PFSK-1 (cell line): ENCODE measurements at regions not wholly inside any gene's neighbourhood (a gene's known extent, or its start where the extent isn't known, plus 50 kb on each side); places are given as distances from the start of the nearest gene placed in this dataset.

Experiments used
- FOXP2 ChIP-seq: optimal IDR thresholded peaks from 2 replicates; pipeline ENCODE3; 2011; ENCODE audit warnings: borderline replicate concordance, control low read depth, inconsistent platforms; ENCODE audit not compliant: insufficient read depth; ENCODE audit errors: extremely low read length, extremely low read depth
- POLR2AphosphoS5 ChIP-seq: IDR thresholded peaks from 2 replicates; pipeline ENCODE4 v1.6.1; 2012; ENCODE audit warnings: low read depth, mild to moderate bottlenecking, control low read depth, low read length, moderate library complexity
- SIN3A ChIP-seq: IDR thresholded peaks from 2 replicates; pipeline ENCODE4 v1.6.1; 2012; ENCODE audit warnings: mild to moderate bottlenecking, low read length, moderate library complexity, borderline replicate concordance; ENCODE audit not compliant: insufficient read depth
- TAF1 ChIP-seq: IDR thresholded peaks from 2 replicates; pipeline ENCODE4 v1.6.1; 2012; ENCODE audit warnings: low read length, control low read depth, borderline replicate concordance; ENCODE audit not compliant: insufficient read depth
- TF ChIP-seq, protein P1 (sequence below), 2 experiments: IDR thresholded peaks; 2 replicates each; pipeline versions ENCODE4 v1.6.1 to v1.8.0; 2011 to 2012; ENCODE audit warnings: low read depth in 2 of 2, low read length in 2 of 2, control low read depth in 1 of 2, inconsistent platforms in 1 of 2, mild to moderate bottlenecking in 1 of 2, moderate library complexity in 1 of 2; ENCODE audit not compliant: insufficient read depth in 1 of 2

DNA sequence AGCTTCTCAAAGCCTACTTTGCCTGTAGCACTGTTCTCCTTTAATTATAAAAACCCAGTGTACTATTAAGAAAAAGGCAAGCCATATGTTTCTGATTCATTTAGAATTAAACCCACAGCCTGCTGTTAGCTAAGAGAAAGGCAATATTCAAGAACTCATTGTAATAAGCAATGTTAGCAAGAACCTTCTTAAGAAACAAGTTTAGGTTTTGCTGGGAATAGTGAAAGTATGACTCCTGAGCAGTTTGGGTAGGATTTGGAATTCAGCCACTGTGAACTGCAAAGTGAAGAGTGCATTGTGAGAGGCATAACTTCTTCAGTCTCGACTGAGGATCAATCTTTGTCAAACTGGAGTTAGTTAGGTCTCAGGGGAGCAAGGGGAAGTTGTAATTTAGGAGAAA, 206.5 kb upstream of the NT5C1B start:
- no peak for TF ChIP-seq POLR2AphosphoS5
- TF ChIP-seq, protein P1, sequence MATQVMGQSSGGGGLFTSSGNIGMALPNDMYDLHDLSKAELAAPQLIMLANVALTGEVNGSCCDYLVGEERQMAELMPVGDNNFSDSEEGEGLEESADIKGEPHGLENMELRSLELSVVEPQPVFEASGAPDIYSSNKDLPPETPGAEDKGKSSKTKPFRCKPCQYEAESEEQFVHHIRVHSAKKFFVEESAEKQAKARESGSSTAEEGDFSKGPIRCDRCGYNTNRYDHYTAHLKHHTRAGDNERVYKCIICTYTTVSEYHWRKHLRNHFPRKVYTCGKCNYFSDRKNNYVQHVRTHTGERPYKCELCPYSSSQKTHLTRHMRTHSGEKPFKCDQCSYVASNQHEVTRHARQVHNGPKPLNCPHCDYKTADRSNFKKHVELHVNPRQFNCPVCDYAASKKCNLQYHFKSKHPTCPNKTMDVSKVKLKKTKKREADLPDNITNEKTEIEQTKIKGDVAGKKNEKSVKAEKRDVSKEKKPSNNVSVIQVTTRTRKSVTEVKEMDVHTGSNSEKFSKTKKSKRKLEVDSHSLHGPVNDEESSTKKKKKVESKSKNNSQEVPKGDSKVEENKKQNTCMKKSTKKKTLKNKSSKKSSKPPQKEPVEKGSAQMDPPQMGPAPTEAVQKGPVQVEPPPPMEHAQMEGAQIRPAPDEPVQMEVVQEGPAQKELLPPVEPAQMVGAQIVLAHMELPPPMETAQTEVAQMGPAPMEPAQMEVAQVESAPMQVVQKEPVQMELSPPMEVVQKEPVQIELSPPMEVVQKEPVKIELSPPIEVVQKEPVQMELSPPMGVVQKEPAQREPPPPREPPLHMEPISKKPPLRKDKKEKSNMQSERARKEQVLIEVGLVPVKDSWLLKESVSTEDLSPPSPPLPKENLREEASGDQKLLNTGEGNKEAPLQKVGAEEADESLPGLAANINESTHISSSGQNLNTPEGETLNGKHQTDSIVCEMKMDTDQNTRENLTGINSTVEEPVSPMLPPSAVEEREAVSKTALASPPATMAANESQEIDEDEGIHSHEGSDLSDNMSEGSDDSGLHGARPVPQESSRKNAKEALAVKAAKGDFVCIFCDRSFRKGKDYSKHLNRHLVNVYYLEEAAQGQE (IDR thresholded peaks at IDR 0.05; ENCODE audit: insufficient read depth in 1 of 2, low read depth in 2 of 2, low read length in 2 of 2) = no peak
- TF ChIP-seq TAF1 = no peak
- no peak for TF ChIP-seq SIN3A
- TF ChIP-seq FOXP2 = no peak

- TF ChIP-seq POLR2AphosphoS5 (no peak), FOXP2 (no peak), SIN3A (no peak), TAF1 (no peak)
- TF ChIP-seq, protein P1 (IDR thresholded peaks at IDR 0.05; ENCODE audit: insufficient read depth in 1 of 2, low read depth in 2 of 2, low read length in 2 of 2) = no peak
Observed at GRCh38 chr2:18792684-18793083, 203.3 kb upstream of the NT5C1B start.

- TF ChIP-seq, protein P1 (IDR thresholded peaks at IDR 0.05; ENCODE audit: insufficient read depth in 1 of 2, low read depth in 2 of 2, low read length in 2 of 2) = no peak
- TF ChIP-seq SIN3A (no peak), FOXP2 (no peak)
Observed at GRCh38 chr2:18792226-18792629, 202.9 kb upstream of the NT5C1B start.

- TF ChIP-seq SIN3A = no peak
- TF ChIP-seq, protein P1 (IDR thresholded peaks at IDR 0.05; ENCODE audit: insufficient read depth in 1 of 2, low read depth in 2 of 2, low read length in 2 of 2) = no peak
- TF ChIP-seq TAF1 = no peak
- TF ChIP-seq FOXP2 = no peak
- TF ChIP-seq POLR2AphosphoS5 = no peak
Observed at GRCh38 chr2:18791172-18791797, 201.9 kb upstream of the NT5C1B start.

DNA sequence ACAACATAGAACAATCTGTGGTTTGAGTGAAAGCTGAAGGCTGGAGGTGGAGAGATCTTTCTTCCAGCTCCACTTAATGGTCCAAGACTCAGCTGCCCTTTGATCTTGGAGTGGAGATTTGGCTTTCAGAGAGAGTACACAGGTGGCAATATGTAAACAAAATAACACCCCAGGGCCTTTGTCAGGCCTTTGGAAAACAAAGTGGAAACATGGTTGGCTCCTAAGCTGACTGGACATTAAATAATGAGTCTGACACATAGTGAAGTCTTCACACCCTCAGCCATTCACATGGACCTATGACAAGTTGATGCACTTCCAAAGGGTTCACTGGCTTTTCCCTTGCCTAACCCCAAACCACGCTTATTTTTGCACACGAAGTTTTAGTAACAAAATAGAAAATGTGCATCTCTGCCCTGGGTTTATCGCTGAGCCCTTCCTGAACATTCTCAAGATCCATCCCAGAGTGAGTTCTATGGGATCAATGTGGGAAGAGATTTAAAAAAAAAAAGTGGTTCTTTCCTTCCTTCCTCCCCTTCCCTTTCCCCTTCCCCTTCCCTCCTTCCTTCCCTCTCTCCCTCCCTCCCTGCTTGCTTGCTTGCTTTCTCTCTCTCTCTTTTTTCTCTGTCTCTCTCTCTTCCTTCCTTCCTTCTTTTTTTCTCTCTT, 201.3 kb upstream of the NT5C1B start:
- TF ChIP-seq, protein P1 (IDR thresholded peaks at IDR 0.05; ENCODE audit: insufficient read depth in 1 of 2, low read depth in 2 of 2, low read length in 2 of 2) = no peak
- TF ChIP-seq FOXP2 = no peak
- TF ChIP-seq POLR2AphosphoS5 = no peak
- no peak for TF ChIP-seq SIN3A
- no peak for TF ChIP-seq TAF1
